ENCODE measurements at regions not wholly inside any gene's neighbourhood (a gene's known extent, or its start where the extent isn't known, plus 50 kb on each side); places are given as distances from the start of the nearest gene placed in this dataset.

DNA sequence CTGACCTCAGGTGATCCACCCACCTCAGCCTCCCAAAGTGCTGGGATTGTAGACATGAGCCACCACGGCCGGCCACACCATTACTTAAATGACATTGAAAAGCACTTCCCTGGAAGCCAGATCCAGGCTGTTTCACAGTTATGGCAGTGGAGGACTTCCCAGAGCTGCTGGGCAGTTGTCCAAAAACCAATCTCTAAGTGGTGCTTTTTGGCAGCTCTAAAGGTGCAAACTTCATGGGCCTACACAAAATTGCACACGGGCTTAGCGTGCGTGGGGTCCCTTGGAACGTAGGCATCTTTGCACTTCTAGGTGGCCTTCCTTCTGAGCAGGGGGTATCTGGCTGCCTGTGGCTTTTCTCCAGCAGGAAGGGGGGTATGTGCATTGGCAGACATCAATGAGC lies 172.3 kb downstream of the SHOX start:
- no peak overlapping the region for H3K4me3 Mint-ChIP-seq
- peaks cover 9 to 12% (median 11%) of the 10 kb centered on the region in 3 donors for H3K9me3 Mint-ChIP-seq
- peaks cover 3% of the 10 kb centered on the region for H3K27me3 Mint-ChIP-seq
- no peak overlapping the region for H3K27ac Mint-ChIP-seq
- H3K4me1 Mint-ChIP-seq, result peaks cover 0 to 2% (median 0%) of the 10 kb centered on the region in 3 donors
- peaks cover 3% of the 10 kb centered on the region for H3K36me3 Mint-ChIP-seq

DNA sequence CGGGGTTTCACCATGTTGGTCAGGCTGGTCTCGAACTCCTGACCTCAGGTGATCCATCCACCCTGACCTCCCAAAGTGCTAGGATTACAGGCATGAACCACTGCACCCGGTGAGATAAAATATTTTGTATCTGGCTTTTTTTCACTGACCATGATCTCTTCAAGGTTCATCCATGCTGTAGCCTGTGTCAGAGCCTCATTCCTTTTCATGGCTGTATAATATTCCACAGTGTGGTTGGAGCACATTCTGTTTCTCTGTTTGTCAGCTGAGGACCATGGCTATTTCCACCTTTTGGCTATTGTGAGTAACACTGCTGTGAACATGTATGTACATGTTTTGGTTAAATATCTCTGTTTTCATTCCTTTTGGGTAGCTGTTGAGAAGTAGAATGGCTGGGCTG lies 169.2 kb downstream of the SHOX start:
- H3K27me3 Mint-ChIP-seq, result peaks cover 1% of the 10 kb centered on the region
- H3K4me1 Mint-ChIP-seq, result peaks cover 0 to 2% (median 0%) of the 10 kb centered on the region in 3 donors
- no peak overlapping the region for H3K27ac Mint-ChIP-seq
- peaks cover 1% of the 10 kb centered on the region for H3K36me3 Mint-ChIP-seq
- peaks cover 7 to 11% (median 10%) of the 10 kb centered on the region in 3 donors for H3K9me3 Mint-ChIP-seq
- no peak overlapping the region for H3K4me3 Mint-ChIP-seq

DNA sequence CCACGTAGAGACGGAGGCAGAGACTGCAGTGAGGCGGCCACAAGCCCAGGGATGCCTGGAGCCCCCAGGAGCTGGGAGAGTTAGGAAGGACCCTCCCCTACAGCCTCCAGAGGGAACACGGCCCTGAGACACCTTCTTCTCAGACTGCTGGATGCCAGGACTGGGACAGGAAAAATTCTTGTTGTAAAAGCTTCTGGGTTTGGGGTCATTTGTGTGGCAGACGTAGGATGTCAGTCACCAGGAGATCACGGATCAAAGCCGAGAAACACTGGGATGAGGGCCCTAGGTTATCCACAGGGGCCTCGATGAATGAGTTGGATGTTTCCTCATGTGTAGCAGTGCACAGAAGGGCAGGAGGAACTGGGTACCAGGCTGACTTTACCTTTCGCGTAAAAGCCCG lies 163.7 kb downstream of the SHOX start:
- no peak overlapping the region for H3K27ac Mint-ChIP-seq
- H3K9me3 Mint-ChIP-seq, result peaks cover 0 to 1% (median 0%) of the 10 kb centered on the region in 3 donors
- peaks cover 4% of the 10 kb centered on the region for H3K27me3 Mint-ChIP-seq
- peaks cover 0 to 2% (median 0%) of the 10 kb centered on the region in 3 donors for H3K4me1 Mint-ChIP-seq
- H3K36me3 Mint-ChIP-seq, result no peaks in the 10 kb centered on the region
- no peak overlapping the region for H3K4me3 Mint-ChIP-seq

DNA sequence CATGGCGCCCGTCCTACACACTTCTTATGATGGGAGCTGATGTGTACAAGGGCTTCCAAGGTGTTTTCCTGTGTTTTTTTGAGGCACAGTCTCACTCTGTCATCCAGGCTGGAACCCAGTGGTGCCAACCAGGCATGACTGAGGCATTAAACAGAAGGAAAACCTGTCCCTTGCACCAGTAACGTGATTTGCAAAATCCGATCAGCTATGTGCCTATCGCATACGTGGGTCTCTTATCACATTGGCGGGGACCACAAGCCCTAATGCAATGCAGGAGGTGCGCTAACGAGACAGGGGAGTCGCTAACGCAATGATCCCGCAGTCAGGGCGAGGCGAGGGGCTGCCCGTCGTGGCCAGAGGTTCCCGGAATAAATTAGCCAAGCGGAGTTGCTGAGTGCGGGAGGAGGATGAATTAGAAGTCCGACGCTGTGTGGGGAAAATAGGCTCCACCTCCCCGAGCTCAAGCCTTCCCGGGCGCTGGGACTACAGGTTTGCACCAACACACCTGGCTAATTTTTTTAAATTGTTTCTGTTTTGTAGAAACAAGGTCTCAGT lies 162.7 kb downstream of the SHOX start:
- Mint-ChIP-seq H3K36me3 (no peaks in the 10 kb centered on the region), H3K4me3 (no peak overlapping the region), H3K27ac (no peak overlapping the region), H3K4me1 (peaks cover 0 to 2% (median 0%) of the 10 kb centered on the region in 3 donors), H3K27me3 (peaks cover 7% of the 10 kb centered on the region), H3K9me3 (peaks cover 0 to 1% (median 0%) of the 10 kb centered on the region in 3 donors)

DNA sequence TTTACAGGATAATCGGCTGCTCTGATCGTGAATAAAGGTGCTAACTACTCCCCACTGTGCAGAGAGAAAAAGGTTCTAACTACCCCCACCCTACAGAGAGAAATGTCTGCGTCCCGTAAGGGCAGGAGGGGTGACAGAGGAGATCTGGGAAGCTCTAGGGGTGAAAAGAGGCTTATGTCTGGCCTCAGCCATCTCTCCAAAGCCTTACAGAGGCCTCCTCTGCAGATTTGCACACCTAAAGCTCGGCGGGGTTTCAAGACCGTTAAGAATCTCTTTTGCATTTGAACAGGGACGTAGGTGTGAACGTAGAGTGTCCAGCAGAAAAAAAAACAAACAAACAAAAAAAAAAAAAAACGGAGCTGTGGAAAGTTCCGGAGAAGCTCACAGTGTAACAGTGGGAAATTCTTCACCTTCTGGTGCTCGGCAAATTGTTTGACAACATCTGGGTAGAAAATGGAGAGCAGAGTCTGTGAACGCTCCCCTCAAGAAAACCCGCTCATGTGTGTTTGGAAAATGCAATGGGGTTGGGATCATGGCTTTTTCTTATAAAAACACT lies 161.0 kb downstream of the SHOX start:
- peaks cover 0 to 2% (median 0%) of the 10 kb centered on the region in 3 donors for H3K4me1 Mint-ChIP-seq
- H3K4me3 Mint-ChIP-seq, result no peak overlapping the region
- H3K36me3 Mint-ChIP-seq, result no peaks in the 10 kb centered on the region
- peaks cover 7% of the 10 kb centered on the region for H3K27me3 Mint-ChIP-seq
- peaks cover 0 to 1% (median 0%) of the 10 kb centered on the region in 3 donors for H3K9me3 Mint-ChIP-seq
- H3K27ac Mint-ChIP-seq, result peak overlapping the region in 1 of 3 donors; percentile 82

DNA sequence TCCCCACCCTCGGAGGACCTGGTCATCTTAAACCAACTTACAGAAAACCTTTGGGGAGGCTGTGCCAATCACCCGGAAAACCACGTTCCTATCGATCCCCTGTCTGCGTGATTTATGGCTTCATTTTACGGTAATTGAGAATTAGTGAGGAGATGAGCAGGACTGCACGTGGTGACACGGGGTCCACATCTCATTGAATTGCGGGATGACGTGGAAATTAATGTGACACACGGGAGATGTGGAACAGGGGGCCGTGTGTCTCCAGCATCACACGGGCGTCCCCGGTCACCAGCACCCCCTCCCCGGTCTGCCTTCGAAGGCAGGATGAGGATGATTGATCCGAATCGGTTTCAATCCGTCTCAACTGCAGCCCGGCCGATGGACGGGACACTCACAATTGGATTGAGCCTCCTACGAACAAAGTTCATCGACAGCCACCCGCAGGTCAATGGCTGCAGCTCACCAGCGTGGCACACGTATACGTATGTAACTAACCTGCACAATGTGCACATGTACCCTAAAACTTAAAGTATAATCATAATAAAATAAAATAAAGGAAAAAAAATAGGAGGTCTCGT lies 160.3 kb downstream of the SHOX start:
- Mint-ChIP-seq H3K9me3 (peaks cover 0 to 1% (median 0%) of the 10 kb centered on the region in 3 donors), H3K27ac (no peak overlapping the region), H3K27me3 (peaks cover 7% of the 10 kb centered on the region), H3K4me1 (peaks cover 0 to 2% (median 0%) of the 10 kb centered on the region in 3 donors), H3K36me3 (no peaks in the 10 kb centered on the region), H3K4me3 (no peak overlapping the region)

DNA sequence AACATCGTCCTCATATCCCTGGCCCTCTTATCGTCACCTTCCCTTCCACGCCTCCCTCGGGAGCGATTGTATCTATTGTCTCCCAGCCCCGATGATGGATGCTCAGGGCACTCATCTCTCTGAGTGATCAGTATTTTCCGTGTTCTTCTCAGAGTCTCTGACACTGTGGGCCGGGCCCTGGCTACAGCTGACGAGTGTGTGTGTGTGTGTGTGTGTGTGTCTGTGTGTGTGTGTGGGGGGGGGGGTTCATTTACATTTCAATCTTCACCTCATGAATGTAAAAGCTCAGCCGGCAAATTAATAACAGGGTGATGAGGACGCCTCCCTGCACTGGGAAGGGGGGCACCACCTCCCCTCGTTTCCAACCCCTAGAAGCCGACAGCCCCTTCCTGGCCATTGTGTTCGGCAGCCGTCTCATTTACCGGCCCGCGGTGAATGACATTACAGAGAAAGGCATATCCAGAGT lies 159.5 kb downstream of the SHOX start:
- no peak overlapping the region for H3K4me3 Mint-ChIP-seq

DNA sequence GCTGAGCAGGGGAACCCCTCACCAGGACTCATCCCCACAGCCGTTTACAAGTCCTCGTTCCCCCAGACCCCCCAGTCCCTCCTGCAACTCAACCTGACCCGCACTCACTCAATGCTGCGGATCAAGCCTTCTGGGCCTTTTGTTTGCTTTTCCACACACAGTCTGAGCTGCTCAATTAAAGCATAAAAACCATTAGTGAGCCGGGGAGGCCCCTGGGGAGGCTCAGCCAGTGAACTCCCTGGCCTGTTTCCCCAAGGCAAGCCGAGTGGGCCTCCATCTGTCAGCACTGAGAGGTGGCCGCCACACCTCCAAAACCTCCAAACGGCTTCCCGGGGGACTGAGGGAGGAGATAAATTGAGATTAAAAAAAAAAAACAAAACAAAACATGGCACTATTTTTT lies 158.5 kb downstream of the SHOX start:
- Mint-ChIP-seq H3K27me3 (peaks cover 8% of the 10 kb centered on the region), H3K4me1 (peaks cover 0 to 1% (median 0%) of the 10 kb centered on the region in 3 donors)

More for the DNA sequence above, 159.5 kb downstream of the SHOX start:
- H3K27ac Mint-ChIP-seq, result no peak overlapping the region
- peaks cover 8% of the 10 kb centered on the region for H3K27me3 Mint-ChIP-seq
- H3K4me1 Mint-ChIP-seq, result peaks cover 0 to 2% (median 0%) of the 10 kb centered on the region in 3 donors
- H3K36me3 Mint-ChIP-seq, result no peaks in the 10 kb centered on the region
- peaks cover 0 to 3% (median 0%) of the 10 kb centered on the region in 3 donors for H3K9me3 Mint-ChIP-seq

DNA sequence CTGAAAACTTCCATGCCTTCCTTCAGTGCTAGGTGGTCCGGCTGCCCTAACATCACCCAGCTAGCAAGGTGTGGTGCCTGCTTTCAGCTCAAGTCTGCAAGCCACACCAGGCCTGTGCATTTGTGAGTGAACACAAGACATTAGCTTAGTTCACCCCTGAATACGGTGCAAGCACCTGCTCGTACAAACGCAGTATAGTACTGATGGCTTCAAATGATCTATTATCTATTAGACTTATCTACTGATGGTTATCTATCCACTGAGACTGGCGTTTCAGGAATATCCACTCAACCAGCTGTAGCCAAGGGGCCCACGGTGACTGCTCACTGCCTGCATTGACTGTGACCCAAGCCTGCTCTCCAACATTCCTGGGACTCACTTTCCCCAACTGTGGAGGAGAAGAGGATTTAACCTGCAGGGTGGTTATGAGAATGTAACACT lies 155.9 kb downstream of the SHOX start:
- no peak overlapping the region for H3K27ac Mint-ChIP-seq
- H3K4me1 Mint-ChIP-seq, result no peaks in the 10 kb centered on the region
- no peak overlapping the region for H3K4me3 Mint-ChIP-seq
- H3K27me3 Mint-ChIP-seq, result peaks cover 6% of the 10 kb centered on the region
- H3K36me3 Mint-ChIP-seq, result no peaks in the 10 kb centered on the region
- H3K9me3 Mint-ChIP-seq, result peaks cover 0 to 5% (median 0%) of the 10 kb centered on the region in 3 donors

More for the DNA sequence above, 158.5 kb downstream of the SHOX start:
- Mint-ChIP-seq H3K36me3 (no peaks in the 10 kb centered on the region), H3K9me3 (peaks cover 0 to 3% (median 0%) of the 10 kb centered on the region in 3 donors), H3K4me3 (no peak overlapping the region), H3K27ac (no peak overlapping the region)

DNA sequence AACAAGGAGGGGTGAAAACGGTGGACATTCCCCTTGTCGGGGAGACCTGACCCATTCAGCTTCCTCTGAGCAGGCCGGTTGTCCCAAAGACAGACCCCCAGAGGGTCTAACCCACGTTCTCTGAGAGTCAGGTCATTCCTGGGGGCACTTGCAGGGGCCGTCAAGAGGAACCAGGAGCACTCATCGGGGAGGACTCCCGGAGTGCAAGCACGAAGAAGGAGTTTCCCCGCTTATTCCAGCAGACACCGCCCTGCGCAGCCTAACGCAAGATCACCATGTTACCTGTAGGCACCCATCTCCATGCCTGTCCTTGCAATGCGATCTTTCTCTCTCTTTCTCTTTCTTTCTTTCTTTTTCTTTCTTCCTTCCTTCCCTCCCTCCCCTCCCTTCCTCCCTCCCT lies 154.2 kb downstream of the SHOX start:
- H3K27me3 Mint-ChIP-seq, result peaks cover 6% of the 10 kb centered on the region
- H3K4me3 Mint-ChIP-seq, result no peak overlapping the region

DNA sequence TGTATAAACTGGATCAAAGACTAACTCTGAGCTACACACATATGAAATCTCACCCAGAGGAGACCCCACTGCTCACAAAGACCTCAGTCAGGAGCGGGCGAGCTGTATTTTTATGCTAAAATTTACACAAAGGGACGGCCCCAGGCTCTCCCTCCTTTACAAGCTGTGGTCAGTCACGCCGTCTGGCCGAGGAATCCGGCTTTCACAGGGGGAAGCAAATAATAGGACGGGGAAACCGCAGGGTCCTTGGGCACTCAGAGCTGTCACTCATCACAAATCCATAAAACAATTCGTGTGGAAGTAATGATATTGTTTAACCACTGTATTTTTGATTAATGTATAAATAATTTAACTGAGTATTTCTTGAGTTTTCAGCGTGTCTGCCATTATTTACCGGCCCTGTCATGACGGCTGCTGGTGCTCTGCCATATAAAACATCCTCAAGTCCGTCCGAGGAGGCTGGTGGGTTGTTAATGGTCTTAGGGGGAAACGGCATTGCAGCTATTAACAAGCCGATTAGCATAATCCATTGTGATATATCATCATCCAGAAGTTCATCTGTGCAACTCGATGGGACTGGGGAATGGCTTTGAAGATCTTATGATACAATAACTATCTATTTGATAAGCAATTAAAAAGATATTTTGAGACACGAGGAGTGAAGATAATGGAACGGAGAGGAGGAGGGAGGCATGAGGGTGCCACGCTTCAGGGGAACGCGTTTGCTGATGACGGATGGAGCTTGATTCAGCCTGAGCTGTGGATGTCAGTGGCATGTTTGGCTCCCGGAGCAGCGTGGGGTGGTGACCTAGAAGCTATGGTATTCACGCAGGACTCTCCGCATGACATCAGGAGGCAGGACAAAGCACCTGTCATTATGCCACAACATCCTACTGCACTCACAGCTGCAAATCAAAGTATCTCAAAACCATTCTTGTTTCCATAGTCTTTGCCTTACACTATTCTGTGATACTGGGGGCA lies 150.9 kb downstream of the SHOX start:
- Mint-ChIP-seq H3K4me1 (no peaks in the 10 kb centered on the region), H3K27me3 (peaks cover 1% of the 10 kb centered on the region), H3K4me3 (no peak overlapping the region), H3K9me3 (peaks cover 0 to 3% (median 0%) of the 10 kb centered on the region in 3 donors), H3K27ac (no peak overlapping the region), H3K36me3 (no peaks in the 10 kb centered on the region)

More for the DNA sequence above, 154.2 kb downstream of the SHOX start:
- Mint-ChIP-seq H3K9me3 (peaks cover 0 to 3% (median 0%) of the 10 kb centered on the region in 3 donors), H3K4me1 (no peaks in the 10 kb centered on the region), H3K36me3 (no peaks in the 10 kb centered on the region), H3K27ac (no peak overlapping the region)

DNA sequence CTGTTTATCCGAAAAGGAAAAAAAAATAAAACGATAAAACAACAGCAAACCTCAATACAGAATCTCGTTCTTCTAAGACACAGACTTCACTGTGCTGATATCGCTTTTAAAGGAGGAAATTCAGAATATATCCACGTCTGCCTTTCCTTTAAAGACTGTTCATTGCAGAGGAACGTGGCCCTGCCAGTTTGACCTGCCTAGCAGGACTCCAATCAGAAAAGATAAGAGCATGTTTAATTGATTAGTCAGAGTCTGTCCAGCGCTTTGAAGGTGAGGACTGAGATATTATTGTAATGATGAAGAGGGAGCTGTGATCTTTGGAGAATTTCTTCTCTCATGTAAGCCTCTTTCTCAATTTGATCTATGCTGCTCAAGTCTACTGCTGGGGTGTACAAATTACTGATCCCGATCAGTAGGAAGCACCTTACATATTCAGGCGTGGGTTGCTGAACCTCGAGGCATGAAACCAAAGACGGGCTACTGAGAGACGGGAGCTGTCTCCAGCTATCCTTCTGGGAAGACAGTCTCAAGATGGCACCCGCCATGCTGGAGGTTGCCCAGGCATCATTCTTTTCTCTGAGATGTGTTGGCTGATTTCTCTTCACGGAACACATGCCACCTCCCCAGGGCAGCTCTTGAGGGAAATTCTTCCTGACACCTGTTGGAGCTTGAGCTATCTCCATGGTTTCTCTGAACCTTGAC lies 146.1 kb downstream of the SHOX start:
- no peaks in the 10 kb centered on the region for H3K4me1 Mint-ChIP-seq

DNA sequence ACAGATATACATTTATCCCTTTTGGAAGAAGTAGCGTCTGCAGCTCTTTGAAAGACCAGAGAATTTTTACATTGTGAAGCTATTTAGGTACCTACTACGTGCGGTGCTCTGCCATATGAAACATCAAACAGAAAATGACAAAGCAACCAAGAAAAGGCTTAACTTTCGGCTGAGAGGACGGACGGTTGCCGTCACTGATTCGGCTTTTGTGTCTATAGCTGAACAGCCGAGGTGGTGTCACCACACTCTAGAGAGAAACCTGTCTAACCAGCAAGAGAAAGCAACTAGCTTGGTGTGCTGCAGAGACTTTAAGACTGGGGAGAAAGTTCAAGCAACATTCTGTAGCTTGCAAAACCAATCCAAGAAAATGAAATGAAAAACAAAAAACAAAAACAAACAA lies 145.5 kb downstream of the SHOX start:
- H3K9me3 Mint-ChIP-seq, result peaks cover 4 to 6% (median 5%) of the 10 kb centered on the region in 3 donors
- H3K36me3 Mint-ChIP-seq, result no peaks in the 10 kb centered on the region
- no peaks in the 10 kb centered on the region for H3K27me3 Mint-ChIP-seq
- no peaks in the 10 kb centered on the region for H3K4me1 Mint-ChIP-seq
- H3K27ac Mint-ChIP-seq, result no peak overlapping the region
- H3K4me3 Mint-ChIP-seq, result no peak overlapping the region

More for the DNA sequence above, 146.1 kb downstream of the SHOX start:
- Mint-ChIP-seq H3K27ac (no peak overlapping the region), H3K36me3 (no peaks in the 10 kb centered on the region), H3K27me3 (no peaks in the 10 kb centered on the region), H3K4me3 (no peak overlapping the region), H3K9me3 (peaks cover 4 to 6% (median 5%) of the 10 kb centered on the region in 3 donors)

DNA sequence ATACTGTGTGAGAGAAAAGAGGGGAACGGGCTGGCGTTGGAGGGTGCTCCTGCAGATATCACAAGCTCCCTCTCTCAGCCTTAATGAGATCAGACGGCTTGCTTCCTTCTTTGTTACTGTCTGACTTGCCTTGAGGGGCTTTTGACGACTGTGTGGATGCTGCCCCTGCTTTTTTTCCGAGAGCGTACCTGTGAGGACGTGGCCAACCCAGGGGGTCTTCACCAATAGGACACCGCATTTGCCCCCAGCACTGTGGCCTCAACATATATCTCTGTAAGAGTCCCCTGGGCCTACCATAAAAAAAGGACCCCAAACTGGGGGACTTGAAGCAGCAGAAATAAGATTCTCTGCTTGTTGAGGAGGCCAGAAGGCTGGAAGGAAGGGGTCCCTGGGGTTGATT lies 143.9 kb downstream of the SHOX start:
- Mint-ChIP-seq H3K27ac (no peak overlapping the region), H3K36me3 (no peaks in the 10 kb centered on the region), H3K4me1 (no peaks in the 10 kb centered on the region), H3K27me3 (no peaks in the 10 kb centered on the region), H3K4me3 (no peak overlapping the region), H3K9me3 (peaks cover 4 to 8% (median 5%) of the 10 kb centered on the region in 3 donors)
